Cardiac muscle cell (in vitro differentiated cells and primary cell): ENCODE measurements at regions not wholly inside any gene's neighbourhood (a gene's known extent, or its start where the extent isn't known, plus 50 kb on each side); places are given as distances from the start of the nearest gene placed in this dataset.

Source experiments
- DNase-seq, 2 donors: peaks; one replicate each; pipeline versions ENCODE4 v3.0.0 to v3.0.0-alpha.2; 2010 to 2017; ENCODE audit warnings: low read depth in 1 of 2, low spot score in 1 of 2
- H3K27ac ChIP-seq: fragments of 200-600 bp; sonication (generic); 2 replicates; pipeline ENCODE4 v1.5.1; 2016
- H3K27me3 ChIP-seq: fragments of 200-600 bp; sonication (generic); 2 replicates; pipeline ENCODE4 v1.6.0; 2016; ENCODE audit warnings: control low read depth
- H3K36me3 ChIP-seq: fragments of 200-600 bp; sonication (generic); 2 replicates; pipeline ENCODE4 v1.5.1; 2016; ENCODE audit warnings: control low read depth
- H3K4me1 ChIP-seq: fragments of 200-600 bp; sonication (generic); 2 replicates; pipeline ENCODE4 v1.8.1; 2017; ENCODE audit warnings: low read depth, mild to moderate bottlenecking, mixed run types
- H3K4me3 ChIP-seq: fragments of 200-600 bp; sonication (generic); 2 replicates; pipeline ENCODE4 v1.5.1; 2016; ENCODE audit warnings: mild to moderate bottlenecking
- H3K9me3 ChIP-seq: fragments of 200-600 bp; sonication (generic); 2 replicates; pipeline ENCODE4 v1.5.1; 2017; ENCODE audit warnings: low read depth, mild to moderate bottlenecking, control low read depth
- TF ChIP-seq, protein P1 (sequence below): IDR thresholded peaks from 2 replicates; pipeline ENCODE4 v1.5.1; 2012; ENCODE audit warnings: low read depth, mild to moderate bottlenecking, low read length

DNA sequence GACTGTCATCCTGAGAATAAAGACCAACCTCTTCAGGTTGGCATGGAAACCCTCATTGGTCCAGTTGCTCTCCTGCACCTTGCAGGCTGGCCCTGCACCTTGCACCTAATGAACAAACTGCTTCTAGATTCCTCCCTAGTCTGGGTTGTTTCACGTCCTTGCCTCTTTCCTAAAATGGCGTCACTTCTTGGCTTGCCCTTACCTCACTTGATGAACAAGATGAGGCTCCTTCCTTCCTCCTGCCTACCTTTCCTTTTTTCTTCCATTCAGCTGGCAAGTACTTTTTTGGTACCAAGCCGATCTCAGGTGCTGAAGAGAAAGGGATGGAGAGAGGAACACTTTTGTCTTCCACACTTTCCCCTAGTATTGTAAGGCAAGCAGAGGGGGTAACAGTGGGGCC is 74.5 kb downstream of the MYCN start:
- Histone ChIP-seq H3K4me3 (no peak overlapping the region), H3K27me3 (peaks cover 9% of the 10 kb centered on the region), H3K36me3 (no peaks in the 10 kb centered on the region), H3K4me1 (no peaks in the 10 kb centered on the region), H3K27ac (no peak overlapping the region), H3K9me3 (no peaks in the 10 kb centered on the region)
- DNase-seq, result no peak
- TF ChIP-seq, protein P1, sequence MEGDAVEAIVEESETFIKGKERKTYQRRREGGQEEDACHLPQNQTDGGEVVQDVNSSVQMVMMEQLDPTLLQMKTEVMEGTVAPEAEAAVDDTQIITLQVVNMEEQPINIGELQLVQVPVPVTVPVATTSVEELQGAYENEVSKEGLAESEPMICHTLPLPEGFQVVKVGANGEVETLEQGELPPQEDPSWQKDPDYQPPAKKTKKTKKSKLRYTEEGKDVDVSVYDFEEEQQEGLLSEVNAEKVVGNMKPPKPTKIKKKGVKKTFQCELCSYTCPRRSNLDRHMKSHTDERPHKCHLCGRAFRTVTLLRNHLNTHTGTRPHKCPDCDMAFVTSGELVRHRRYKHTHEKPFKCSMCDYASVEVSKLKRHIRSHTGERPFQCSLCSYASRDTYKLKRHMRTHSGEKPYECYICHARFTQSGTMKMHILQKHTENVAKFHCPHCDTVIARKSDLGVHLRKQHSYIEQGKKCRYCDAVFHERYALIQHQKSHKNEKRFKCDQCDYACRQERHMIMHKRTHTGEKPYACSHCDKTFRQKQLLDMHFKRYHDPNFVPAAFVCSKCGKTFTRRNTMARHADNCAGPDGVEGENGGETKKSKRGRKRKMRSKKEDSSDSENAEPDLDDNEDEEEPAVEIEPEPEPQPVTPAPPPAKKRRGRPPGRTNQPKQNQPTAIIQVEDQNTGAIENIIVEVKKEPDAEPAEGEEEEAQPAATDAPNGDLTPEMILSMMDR, result no peak

DNA sequence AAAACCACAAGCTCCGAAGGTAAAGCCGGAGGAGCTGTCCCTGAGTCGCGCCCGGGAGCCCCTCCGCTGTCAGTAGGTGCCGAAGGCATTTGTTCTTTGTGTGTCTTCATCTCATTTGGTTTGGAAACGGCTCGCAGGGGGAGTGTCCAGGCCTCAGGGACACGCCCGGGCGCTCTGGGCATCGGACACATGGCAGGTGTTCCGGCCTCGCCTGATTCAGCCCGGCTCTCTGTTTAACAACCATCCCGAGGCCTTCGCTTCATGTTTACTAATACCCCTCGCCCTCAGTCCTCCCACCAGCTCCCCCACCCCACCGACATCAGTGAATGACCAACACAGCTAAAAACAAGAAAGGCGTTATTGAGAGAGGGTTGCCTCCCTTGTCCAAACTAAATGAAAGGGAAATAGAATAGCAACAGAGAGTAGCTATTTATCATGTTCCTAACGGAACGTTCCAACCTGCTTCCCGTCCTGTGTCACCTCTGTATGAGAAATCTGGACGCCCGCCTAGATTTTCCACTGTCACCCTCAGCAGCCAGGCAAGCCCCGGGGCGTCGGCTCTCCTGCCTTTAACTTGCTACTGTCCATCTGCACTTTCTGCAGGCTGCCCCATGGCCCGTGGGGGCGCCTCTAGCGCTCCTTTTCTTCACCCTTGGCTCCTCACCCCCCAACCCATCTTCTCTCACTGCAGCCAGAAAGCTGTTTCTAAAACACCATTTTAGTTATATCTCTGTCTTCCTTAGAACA is 73.9 kb downstream of the MYCN start:
- H3K4me1 ChIP-seq, result no peaks in the 10 kb centered on the region
- no peak overlapping the region for H3K4me3 ChIP-seq
- peaks cover 9% of the 10 kb centered on the region for H3K27me3 ChIP-seq
- no peak overlapping the region for H3K27ac ChIP-seq
- H3K9me3 ChIP-seq, result no peaks in the 10 kb centered on the region
- TF ChIP-seq, protein P1, result no peak
- no peak for DNase-seq
- H3K36me3 ChIP-seq, result no peaks in the 10 kb centered on the region

DNA sequence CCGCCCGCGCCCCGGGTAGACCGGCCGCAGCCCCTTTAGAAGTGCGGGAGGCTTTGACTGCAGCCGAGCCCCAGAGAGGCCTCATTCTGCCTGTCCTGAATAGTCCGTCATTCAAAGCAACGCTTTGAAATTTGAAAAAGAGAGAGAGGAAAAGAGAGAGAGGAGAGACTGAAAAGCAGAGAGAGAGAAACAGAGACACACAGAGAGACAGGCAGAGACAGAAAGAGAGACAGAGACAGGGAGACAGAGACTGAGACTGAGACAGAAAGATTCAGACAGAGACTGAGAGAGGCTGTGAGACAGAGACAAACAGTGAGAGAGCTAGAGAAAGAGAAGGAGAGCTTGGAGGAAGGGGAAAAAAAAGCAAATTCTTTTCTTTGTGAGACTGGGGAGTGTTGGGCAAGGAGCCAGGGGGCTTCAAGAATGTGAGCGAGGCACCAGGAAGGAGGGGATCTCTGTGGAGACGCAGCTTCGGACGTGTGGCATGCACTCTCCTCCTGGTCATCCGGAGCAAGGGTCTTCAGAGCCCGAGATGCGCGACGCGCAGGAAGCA is 73.1 kb downstream of the MYCN start:
- Histone ChIP-seq H3K9me3 (no peaks in the 10 kb centered on the region), H3K36me3 (no peaks in the 10 kb centered on the region), H3K27me3 (peaks cover 9% of the 10 kb centered on the region), H3K4me1 (no peaks in the 10 kb centered on the region), H3K27ac (no peak overlapping the region), H3K4me3 (no peak overlapping the region)
- TF ChIP-seq, protein P1, result no peak
- no peak for DNase-seq

DNA sequence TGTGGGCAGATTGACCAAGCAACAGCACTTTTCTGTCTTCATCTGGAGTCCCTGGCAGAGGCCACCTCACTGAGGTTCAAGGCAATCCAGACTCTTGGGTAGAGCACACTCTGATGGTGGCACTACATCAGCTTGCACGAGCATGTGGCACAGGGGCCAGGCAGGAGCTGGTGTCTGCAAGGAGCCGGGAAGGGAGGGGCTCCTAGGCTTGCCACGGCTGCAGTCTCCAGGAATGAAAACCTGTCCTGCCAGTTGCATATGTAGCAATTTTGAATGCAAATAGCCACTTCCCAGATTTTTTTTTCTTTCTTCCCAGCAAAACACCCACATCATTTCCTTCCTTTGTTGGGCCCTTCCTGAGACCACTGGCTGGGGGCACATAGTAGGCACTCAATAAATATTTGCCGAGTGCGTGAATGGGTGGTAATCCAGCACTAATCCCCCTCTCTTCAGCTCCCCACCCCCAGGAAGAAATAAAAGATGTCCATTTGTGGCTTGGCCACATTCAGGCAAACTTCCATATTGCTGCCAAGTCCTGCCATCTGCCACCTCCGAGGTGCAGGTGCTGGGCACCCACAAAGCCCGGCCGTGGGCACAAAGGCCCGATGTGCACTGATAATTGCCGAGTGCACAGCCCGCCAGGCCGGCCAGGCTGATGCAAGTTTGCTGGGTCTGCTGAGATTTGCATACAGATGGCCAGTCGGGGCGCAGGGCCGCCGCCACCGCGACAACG is 72.4 kb downstream of the MYCN start:
- TF ChIP-seq, protein P1, result no peak
- H3K9me3 ChIP-seq, result no peaks in the 10 kb centered on the region
- no peak overlapping the region for H3K27ac ChIP-seq
- H3K4me1 ChIP-seq, result no peaks in the 10 kb centered on the region
- H3K4me3 ChIP-seq, result no peak overlapping the region
- H3K27me3 ChIP-seq, result peaks cover 9% of the 10 kb centered on the region
- DNase-seq, result no peak
- no peaks in the 10 kb centered on the region for H3K36me3 ChIP-seq

DNA sequence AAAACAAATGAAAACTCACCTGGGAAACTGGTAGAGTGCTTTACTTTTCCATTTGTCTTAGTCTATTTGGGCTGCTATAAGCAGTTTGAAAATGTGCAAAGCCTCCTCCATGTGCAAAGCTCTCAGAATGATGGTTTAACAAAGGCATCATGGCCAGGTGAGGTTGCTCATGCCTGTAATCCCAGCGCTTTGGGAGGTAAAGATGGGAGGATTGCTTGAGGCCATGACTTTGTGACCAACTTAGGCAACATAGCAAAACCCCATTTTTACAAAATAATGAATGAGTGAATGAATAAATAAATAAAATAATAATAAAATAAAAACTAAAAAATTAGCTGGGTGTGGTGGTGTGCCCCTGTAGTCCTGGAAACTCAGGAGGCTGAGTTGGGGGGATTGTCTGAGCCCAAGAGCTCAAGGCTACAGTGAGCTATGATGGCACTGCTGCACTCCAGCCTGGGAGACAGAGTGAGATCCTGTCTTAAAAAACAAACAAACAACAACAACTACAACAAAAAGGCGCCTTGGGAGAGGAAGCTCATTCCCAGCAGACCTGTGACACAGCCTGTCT is 71.8 kb downstream of the MYCN start:
- Histone ChIP-seq H3K27me3 (peaks cover 9% of the 10 kb centered on the region), H3K36me3 (no peaks in the 10 kb centered on the region), H3K4me1 (no peaks in the 10 kb centered on the region), H3K4me3 (no peak overlapping the region), H3K9me3 (no peaks in the 10 kb centered on the region), H3K27ac (no peak overlapping the region)
- TF ChIP-seq, protein P1, result no peak
- no peak for DNase-seq
